NCI-H1105 treated with DMSO at 0.1 percent for 48 hours (cell line): ENCODE measurements at regions not wholly inside any gene's neighbourhood (a gene's known extent, or its start where the extent isn't known, plus 50 kb on each side); places are given as distances from the start of the nearest gene placed in this dataset.
A peak's percentile ranks its signal among the peaks of the same experiment; 100 is the strongest.
"Not testable (repeated sequence)": the region's sequence is repeated elsewhere in the genome, so short reads cannot be mapped to it uniquely, and the experiment has no call there.

ENCODE experiments used
- DNase-seq: peaks from one replicate; lab custom pipeline; 2025; lab: John Stamatoyannopoulos, UW

- DNase-seq = no peak
Observed at GRCh38 chr1:102821707-102822106, 286.6 kb downstream of the COL11A1 start.

DNA sequence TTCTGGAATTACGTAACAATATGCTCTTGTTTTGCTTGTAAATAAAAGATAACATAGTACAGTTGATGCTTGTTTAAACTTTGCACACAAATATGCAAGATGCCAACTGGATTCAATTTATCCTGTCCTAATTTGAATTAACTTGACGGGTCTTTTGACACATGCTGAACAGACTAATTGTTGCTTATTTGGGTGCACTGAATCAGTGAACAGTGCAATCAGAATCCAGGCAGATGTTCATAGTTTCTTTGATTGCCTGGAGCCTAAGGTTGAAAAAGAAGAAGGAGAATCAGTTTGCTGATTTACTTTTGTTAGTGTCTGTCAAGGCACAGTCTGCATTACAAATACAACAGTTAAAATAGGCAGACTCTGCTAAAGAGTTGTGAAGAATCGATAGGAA lies 307.9 kb downstream of the COL11A1 start:
- DNase-seq = no peak

GRCh38 chr1:102799496-102799895 lies 308.8 kb downstream of the COL11A1 start:
- DNase-seq = no peak

GRCh38 chr1:102798718-102799117 lies 309.6 kb downstream of the COL11A1 start:
- DNase-seq = no peak

GRCh38 chr1:102796429-102796828 lies 311.9 kb downstream of the COL11A1 start:
- no peak for DNase-seq

DNA sequence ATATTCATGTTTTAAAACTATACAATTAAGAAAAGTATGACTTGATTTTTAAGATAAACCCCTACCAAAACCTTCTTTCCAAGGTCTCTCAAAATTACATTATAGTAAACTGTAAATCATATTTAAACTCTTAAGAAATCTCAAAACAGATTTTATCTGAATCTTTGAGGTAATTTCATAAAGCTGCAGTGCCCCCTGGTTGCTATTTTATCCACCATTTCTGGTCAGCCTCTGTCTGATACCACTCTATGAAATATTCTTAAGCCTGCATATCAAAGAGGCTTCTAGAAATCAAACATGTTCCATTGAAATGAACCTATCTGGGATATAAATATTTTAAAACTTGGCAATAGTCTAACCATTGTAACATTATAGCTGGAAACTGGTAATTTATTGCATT lies 317.3 kb downstream of the COL11A1 start:
- DNase-seq = peak; percentile 9

GRCh38 chr1:102789951-102790350 lies 318.4 kb downstream of the COL11A1 start:
- not testable (repeated sequence) for DNase-seq

DNA sequence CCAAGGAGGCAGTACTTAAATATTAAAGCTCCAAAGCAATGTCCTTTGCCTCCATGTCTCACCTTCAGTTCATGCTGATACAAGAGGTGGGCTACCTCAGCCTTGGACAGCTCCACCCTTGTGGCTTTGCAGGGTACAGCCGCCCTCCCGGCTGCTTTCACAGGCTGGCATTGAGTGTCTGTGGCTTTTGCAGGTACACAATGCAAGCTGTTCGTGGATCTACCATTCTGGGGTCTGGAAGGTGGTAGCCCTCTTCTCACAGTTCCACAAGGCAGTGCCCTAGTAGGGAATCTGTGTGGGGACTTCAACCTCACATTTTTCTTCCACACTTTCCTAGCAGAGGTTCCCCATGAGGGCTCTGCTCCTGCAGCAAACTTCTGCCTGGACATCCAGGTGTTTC lies 324.8 kb downstream of the COL11A1 start:
- no peak for DNase-seq

GRCh38 chr1:102782144-102782543 lies 326.2 kb downstream of the COL11A1 start:
- DNase-seq = no peak

DNA sequence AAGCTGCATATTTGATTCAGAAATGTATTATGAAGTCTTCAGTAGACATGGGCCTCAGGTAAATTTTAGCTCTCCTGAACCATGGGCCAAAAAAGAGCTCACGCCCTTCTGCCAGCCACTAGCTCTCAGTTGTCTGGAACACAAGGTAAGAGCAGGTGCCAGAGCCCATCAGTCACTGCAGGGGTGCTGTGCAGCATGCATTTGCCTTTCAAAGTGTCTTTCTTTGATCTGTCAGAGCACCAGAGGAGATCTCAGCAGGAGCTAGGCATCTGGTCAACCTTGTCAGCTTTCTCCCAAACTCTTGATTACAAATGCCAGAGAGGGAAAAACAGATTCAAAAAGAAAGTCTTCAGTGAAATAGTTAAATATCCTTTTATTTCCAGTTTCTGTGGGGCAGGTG lies 332.3 kb downstream of the COL11A1 start:
- peak; percentile 10 for DNase-seq

DNA sequence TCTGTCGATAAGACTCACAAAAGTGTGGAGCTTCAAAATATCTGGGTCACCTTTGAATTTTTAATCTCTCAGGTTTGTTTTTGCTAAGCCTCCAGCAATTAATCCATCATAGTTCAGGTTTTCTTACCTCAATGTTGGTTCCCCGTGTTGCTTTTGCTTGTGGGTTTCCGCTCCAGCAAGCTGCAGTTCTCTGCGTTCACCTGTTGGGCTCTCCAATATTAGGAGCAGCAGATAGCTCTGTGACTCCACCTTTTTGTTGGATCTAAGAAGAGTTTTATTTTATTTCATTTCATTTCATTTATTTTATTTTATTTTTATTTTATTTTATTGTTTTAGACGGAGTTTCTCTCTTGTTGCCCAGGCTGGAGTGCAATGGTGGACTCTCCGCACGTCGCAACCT lies 335.5 kb downstream of the COL11A1 start:
- no peak for DNase-seq

DNA sequence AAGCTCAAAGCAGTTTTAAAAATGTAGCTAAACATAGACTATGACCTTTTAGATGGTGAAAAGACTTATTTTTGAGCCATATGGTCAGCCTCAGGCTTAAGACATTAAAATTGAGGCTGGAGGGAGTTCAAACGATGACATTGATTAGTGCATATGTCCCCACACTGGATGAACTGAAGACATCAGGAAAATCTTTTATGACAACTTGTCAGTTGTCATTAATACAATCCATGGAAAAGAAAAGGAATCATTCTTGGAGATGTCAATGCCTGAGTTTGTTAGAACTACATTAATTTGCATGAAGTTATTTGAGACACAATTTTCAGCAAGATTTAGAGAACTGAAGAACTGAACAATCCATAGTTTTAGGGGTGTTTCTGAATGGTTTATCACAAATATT lies 349.9 kb downstream of the COL11A1 start:
- DNase-seq = no peak

DNA sequence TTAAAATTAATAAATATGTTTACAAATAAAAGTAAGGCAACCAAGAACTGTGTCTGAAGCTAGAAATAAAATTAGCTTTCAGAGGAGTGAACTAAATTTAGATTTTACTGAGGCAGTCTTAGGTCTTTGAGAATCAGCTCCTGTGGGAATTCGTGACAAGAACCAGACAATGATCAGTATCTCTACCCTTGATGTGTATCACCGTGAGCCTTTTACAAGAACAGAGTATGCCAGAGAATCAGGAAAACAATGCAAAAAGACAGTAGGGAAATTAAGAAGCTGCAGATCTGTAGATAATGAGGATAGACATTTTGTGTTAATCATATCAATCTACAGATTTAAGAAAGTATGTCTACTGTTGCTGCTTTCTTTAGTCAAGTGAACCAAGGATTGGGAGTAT lies 351.0 kb downstream of the COL11A1 start:
- DNase-seq = no peak

- DNase-seq = no peak
Observed at GRCh38 chr1:102751111-102751510, 357.2 kb downstream of the COL11A1 start.

GRCh38 chr1:102742426-102742825 lies 365.9 kb downstream of the COL11A1 start:
- no peak for DNase-seq

DNA sequence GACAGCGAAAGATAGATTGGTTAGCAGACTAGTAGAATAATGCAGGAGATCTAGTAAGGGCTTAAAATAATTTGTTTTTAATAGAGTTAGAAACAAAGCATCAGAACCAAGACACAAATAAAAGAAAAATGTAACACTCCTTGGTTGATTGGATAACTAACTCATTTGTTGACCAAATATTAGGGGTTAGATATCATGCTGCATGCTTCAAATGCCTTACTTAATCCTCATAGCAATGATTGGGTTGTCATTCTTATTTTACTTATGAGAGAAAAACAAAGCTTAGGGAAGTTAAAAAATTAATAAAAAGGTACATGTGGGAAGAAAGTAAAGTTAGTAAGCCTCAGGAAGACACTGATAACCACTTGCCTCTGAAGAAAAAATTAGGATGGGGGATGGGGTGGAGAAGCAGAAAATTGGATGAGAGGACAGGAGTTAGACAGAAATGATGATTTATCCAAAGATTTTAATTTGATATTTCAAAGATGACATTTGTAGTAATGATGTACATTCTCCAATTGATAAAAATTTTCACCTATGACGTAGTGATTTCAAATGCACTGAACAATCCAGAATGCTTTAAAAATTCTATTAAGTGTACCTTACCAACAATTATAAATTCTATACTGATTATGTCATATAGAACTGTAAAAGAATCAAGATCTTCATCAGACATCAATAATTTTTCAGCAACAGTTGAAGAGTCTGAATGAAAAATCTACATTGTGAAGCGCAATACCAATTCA lies 374.7 kb downstream of the COL11A1 start:
- no peak for DNase-seq

DNA sequence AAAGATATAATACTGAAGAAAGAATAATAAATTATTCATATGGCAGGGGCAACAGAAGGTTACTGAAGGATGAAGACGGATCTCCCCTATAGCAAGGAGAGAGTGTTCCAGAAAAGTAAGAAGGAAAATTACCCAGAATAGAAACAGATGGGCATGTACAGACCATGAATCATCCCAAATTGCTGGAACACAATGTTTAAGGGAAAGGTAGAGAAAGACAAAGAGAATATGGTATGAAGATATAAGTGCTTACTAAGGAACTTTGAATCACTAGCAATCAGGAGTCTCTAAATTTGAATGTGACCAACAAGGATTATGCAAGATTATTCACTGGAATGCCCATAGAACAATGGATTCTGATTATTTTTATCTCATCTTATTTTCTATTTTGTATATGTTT lies 375.4 kb downstream of the COL11A1 start:
- DNase-seq = no peak

GRCh38 chr1:102726417-102726816 lies 381.9 kb downstream of the COL11A1 start:
- DNase-seq = no peak

DNA sequence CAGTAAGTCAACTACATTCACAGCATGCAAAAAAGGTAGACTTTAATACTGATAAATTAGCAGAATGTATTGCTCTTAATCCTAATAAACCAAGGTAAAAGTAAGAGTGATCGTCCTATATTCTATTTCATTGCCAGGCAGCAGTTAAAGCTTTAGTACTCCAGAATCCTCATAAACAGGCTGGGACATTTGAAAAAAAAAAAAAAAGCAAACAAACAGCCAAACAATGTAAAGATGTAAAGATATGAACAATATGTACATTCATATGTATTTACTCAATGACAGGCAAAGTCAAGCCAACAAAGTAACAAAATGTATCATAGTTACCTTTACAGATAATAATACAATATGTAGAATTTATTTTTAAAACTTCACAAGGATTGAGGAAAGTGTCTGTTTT lies 383.6 kb downstream of the COL11A1 start:
- no peak for DNase-seq

DNA sequence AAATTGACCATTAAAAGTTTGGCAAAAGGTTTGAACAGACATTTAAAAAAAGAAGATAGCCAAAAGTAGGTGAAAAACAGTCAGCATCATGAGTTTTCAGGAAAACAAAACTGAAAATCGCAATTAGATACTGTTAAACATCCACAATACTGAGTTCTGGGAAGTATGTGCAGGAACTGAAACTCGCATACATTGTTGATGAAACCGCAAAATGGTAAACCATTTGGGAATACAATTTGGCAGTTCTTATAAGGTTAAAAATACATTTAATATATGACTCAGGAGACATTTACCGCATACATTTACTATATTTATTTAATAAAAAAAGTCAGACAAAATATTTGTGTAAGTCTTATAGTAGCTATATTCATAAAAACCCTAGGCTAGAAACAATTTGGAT lies 393.2 kb downstream of the COL11A1 start:
- DNase-seq = no peak

DNA sequence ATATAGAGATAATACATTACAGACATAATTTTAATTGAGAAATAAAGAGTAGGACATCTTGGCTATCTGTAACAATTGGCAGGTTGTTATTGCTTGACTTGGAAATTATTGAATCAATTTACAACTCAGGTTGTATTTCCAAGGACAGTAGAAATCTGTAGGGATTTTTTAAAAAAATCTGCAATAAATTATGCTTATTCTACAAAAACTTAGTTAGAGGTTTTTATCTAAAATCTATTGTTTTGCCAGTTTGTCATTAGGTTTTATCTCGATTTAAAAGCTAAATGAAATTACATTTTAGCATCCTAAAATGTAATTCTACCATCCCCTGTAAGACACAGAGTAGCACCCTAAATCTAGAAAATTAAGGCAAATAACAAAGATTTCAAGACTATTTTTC lies 408.8 kb downstream of the COL11A1 start:
- no peak for DNase-seq

DNA sequence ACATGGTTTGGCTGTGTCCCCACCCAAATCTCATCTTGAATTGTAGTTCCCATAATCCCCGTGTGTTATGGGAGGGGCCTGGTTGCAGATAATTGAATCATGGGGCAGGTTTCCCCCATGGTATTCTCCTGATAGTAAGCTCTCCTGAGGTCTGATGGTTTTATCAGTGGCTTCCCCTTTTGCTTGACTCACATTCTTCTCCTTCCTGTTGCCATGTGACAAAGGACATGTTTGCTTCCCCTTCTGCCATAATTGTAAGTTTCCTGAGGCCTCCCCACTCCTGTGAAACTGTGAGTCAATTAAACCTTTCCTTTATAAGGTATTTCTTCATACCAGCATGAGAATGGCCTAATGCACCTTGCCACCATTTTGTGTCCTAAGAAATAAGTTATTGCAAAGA lies 415.0 kb downstream of the COL11A1 start:
- no peak for DNase-seq

GRCh38 chr1:102691592-102692090 lies 416.7 kb downstream of the COL11A1 start:
- no peak for DNase-seq

GRCh38 chr1:102687383-102687782 lies 420.9 kb downstream of the COL11A1 start:
- no peak for DNase-seq
